Activated naive CD8-positive, alpha-beta T cell treated with anti-CD3 and anti-CD28 coated beads, Interleukin-2, amount 10 ng/mL, durations not matched to agents 7 days and 5 days (primary cell): ENCODE measurements at regions not wholly inside any gene's neighbourhood (a gene's known extent, or its start where the extent isn't known, plus 50 kb on each side); places are given as distances from the start of the nearest gene placed in this dataset.

Experiments
- ATAC-seq: fragments of 150-1000 bp; cut with Tn5 transposase; one replicate; pipeline ENCODE4 v1.10.0; 2021; ENCODE audit warnings: low read depth, moderate library complexity
- POLR2A ChIA-PET: fragments of 350-600 bp; sonication (Branson Sonifier 250); formaldehyde crosslinking; loops from one replicate; lab custom pipeline; 2021; ENCODE audit warnings: antibody characterized with exemption; lab: Charles Lee
- DNase-seq: peaks from one replicate; pipeline ENCODE4 v3.0.0; 2021
- H3K27ac Mint-ChIP-seq: one replicate; pipeline ENCODE4 v1.8.0; 2022; ENCODE audit warnings: mild to moderate bottlenecking, mixed read lengths
- H3K27me3 Mint-ChIP-seq: one replicate; pipeline ENCODE4 v1.8.0; 2022; ENCODE audit warnings: mild to moderate bottlenecking, moderate library complexity, mixed read lengths
- H3K36me3 Mint-ChIP-seq: one replicate; pipeline ENCODE4 v1.8.0; 2021; ENCODE audit warnings: mild to moderate bottlenecking, mixed read lengths
- H3K4me1 Mint-ChIP-seq: one replicate; pipeline ENCODE4 v1.8.0; 2021; ENCODE audit warnings: mixed read lengths
- H3K4me3 Mint-ChIP-seq: one replicate; pipeline ENCODE4 v1.8.0; 2022; ENCODE audit warnings: mild to moderate bottlenecking, moderate library complexity, mixed read lengths
- H3K9me3 Mint-ChIP-seq: one replicate; pipeline ENCODE4 v1.8.0; 2021; ENCODE audit warnings: mixed read lengths

DNA sequence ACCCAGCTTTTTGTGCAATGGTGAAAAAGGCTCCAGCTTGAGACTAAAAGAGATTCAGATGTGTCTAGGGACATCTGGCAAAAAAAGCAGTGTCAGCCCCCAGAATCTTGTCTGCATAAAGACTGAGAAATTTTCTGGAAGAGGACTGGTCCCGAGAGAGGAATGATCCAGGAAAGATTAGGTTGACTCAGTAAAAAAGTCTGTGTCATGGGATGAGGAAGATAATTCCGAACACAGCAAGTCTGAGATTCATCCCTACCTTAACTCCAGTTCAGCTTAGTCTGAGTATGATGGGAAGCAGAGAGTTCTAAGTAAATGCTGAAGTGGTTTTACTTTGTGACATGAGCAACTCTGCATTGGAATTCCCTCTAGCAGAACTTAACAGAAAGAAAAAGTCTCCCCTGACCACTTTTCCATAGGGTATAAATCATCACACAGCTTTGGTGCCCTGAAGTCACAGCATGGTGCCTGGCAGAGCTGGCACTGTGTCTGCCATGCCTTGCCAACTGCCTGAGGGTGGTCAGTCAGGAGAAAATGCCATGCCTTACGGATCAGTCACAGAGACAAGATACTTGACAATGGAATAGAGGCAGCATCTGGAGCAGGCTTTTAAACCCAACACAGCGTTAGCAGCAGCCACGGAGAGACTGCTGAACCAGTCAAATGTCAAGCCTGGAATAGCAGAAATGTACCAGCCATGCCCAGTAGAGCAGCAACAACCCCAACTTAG is 153.4 kb downstream of the ZC3H11B start:
- Mint-ChIP-seq H3K9me3 (no peaks in the 10 kb centered on the region), H3K36me3 (no peaks in the 10 kb centered on the region), H3K4me3 (no peak overlapping the region), H3K27ac (no peak overlapping the region), H3K27me3 (peaks cover 2% of the 10 kb centered on the region), H3K4me1 (no peaks in the 10 kb centered on the region)
- POLR2A ChIA-PET: no interaction called here
- no peak for DNase-seq
- no peak for ATAC-seq

DNA sequence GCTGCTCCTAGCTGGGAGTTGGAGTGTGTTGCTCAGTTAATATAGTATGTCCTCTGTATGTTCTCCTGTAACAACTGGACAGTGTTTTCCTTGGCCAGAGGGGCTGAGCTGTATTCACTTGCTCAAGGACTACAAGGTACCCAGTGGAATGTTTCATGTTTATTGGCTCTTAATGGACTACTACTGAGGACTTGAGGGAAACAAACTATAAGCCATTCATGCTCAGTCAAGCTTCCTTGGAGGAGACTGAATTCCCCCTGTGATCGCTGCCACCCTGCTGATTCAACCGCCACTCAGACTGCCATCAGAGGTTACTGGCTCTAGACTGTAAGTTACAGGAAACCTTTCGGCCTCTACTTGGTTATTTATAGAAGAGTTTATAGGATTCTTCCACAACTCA is 166.6 kb downstream of the ZC3H11B start:
- DNase-seq: no peak
- Mint-ChIP-seq H3K9me3 (no peaks in the 10 kb centered on the region), H3K27me3 (no peaks in the 10 kb centered on the region), H3K4me3 (no peak overlapping the region), H3K27ac (no peak overlapping the region), H3K4me1 (no peaks in the 10 kb centered on the region), H3K36me3 (no peaks in the 10 kb centered on the region)
- ATAC-seq: no peak
- POLR2A ChIA-PET: no interaction called here

DNA sequence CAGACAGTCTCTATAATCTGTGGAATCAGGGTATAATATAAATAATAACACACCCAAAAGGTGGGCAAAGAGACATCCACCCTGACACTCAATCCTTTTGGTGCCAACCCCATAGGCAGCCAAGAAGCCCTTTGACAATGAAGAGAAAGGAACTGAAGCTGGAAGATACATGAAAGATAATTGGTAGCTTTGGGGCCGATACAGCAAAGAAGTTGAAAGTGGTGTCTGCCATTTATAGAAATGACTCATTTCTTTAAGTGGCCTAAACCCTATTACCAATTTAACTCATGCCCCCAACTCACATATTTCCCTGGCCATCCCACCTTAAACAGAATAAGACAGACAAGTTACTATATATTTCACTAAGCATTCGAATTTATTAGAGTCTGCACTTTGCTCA is 167.0 kb downstream of the ZC3H11B start:
- DNase-seq: no peak
- Mint-ChIP-seq H3K4me1 (no peaks in the 10 kb centered on the region), H3K36me3 (no peaks in the 10 kb centered on the region), H3K9me3 (no peaks in the 10 kb centered on the region), H3K4me3 (no peak overlapping the region), H3K27ac (no peak overlapping the region), H3K27me3 (no peaks in the 10 kb centered on the region)
- ATAC-seq: no peak
- POLR2A ChIA-PET: no interaction called here

DNA sequence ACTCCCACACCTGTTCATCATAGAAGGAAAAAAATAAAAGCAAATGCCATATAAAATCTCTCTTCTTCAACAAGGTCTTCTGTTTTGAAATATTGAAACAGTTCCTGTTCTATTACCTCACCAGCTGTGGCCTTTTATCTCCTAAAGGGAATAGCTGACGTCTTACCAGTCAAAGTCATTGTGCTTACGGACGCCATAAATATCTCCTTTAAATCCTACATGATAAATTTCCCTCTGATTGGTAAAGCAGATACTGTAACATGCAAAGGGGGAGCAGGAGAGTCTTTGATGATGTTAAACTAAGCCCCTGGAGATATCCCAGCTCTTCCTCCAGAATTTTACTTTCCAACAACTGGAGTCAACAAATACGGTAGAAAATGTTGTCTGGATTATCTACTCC is 168.4 kb downstream of the ZC3H11B start:
- no peak for DNase-seq
- Mint-ChIP-seq H3K4me1 (no peaks in the 10 kb centered on the region), H3K9me3 (no peaks in the 10 kb centered on the region), H3K4me3 (no peak overlapping the region), H3K27me3 (no peaks in the 10 kb centered on the region), H3K36me3 (no peaks in the 10 kb centered on the region), H3K27ac (no peak overlapping the region)
- ATAC-seq: no peak
- POLR2A ChIA-PET: no interaction called here

DNA sequence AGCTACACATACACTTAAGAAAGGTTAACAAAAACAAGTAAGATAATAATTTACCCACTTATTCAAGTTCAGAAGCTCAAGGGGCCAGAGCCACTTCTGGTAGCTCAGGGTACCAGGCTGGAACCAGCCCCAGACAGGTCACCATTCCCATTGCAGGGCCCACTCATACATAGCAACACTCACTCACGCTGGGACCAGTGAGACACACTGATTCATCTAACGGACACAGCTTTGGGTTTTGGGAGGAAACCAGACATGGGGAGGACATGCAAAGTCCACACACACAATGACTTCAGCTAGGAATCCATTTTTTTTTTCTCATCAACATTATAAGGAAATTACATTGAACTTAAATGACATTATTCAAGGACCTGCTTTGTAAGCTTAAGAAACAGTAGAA is 169.1 kb downstream of the ZC3H11B start:
- Mint-ChIP-seq H3K9me3 (no peaks in the 10 kb centered on the region), H3K4me1 (no peaks in the 10 kb centered on the region), H3K36me3 (no peaks in the 10 kb centered on the region), H3K27me3 (no peaks in the 10 kb centered on the region), H3K27ac (no peak overlapping the region), H3K4me3 (no peak overlapping the region)
- POLR2A ChIA-PET: no interaction called here
- DNase-seq (no peak), ATAC-seq (no peak)

DNA sequence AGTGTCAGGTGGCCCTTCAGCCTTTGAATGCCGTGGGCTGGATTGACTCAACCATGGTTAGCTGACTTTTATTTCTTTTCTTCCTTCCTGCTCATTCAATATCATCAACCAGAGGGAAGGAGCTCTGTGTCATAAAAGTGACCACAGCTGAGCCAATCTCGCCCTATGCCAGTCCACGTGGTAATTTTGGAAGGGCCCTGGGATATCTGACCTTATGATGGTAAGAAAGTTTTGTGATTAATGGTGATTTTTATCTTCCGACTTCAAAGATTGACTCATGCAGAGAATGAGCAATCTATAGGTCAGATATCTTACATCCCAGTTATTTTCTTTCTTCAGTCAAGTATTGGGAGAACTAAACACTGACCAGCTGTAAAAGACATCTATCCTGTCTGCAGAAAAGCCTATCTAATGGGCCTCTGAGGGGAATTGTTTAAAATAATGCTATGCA is 170.3 kb downstream of the ZC3H11B start:
- H3K27me3 Mint-ChIP-seq: no peaks in the 10 kb centered on the region
- no peaks in the 10 kb centered on the region for H3K4me1 Mint-ChIP-seq
- no peak overlapping the region for H3K27ac Mint-ChIP-seq
- H3K4me3 Mint-ChIP-seq: no peak overlapping the region
- POLR2A ChIA-PET: no interaction called here
- ATAC-seq (no peak), DNase-seq (no peak)
- no peaks in the 10 kb centered on the region for H3K36me3 Mint-ChIP-seq
- H3K9me3 Mint-ChIP-seq: no peaks in the 10 kb centered on the region

DNA sequence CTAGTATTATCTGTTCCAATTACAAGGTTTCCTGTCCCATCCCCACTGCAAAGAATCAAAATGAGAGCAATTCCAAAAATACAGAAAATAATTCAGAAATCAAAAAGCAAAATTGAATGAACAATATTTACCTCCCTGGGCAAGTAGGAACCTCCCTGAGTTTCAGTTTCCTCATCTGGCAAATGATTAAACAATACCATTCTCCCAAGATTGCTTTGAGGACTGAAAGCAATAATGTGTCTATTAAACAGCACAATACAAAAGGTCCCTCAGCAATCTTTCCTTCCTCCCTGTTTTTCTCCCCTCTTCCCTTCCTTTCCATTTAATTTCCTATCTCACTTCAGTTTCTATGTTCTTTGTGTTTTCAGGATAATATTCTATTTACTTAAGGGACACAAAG is 171.0 kb downstream of the ZC3H11B start:
- H3K4me3 Mint-ChIP-seq: no peak overlapping the region
- no peak for DNase-seq
- ATAC-seq: no peak
- H3K36me3 Mint-ChIP-seq: no peaks in the 10 kb centered on the region
- H3K4me1 Mint-ChIP-seq: no peaks in the 10 kb centered on the region
- H3K27ac Mint-ChIP-seq: no peak overlapping the region
- POLR2A ChIA-PET: no interaction called here
- no peaks in the 10 kb centered on the region for H3K27me3 Mint-ChIP-seq
- no peaks in the 10 kb centered on the region for H3K9me3 Mint-ChIP-seq

DNA sequence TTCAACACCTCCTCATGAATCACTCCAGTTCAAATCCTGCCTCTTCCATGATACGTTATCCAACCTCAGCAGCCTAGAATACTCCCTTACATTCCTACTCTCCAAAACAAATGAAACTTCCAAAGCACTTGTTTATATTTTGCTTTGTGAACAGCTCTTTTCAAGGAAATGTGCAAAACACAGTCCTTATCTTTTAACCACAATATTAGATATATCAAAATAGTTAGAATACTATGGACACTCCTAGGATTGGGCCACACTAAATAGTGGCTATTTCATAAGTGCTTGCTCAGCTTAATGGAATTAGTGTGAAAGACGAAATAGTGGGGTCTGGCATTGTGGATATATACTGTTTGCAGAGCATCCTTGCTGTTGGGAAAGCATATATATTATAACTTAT is 173.5 kb downstream of the ZC3H11B start:
- no peaks in the 10 kb centered on the region for H3K4me1 Mint-ChIP-seq

DNA sequence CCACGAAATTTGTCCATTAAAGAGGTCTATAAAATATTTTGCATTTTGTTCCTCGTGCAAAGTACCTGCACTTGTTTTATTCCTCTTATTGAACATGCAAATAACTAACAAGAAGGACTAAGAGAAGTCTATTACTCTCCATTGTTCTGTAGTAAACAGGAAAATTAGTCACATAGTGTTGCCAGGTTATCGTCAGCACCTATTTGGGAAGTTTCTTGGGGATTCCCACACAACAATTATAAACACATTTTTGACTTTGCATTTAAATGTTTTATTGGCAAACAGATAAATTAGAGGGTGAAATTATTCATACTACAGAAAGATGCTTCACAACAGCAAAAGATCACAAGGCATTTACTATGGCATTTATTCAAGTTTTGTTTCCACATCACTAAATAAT is 174.5 kb downstream of the ZC3H11B start:
- no peaks in the 10 kb centered on the region for H3K4me1 Mint-ChIP-seq
- POLR2A ChIA-PET: no interaction called here
- DNase-seq: no peak
- H3K27ac Mint-ChIP-seq: no peak overlapping the region
- no peak overlapping the region for H3K4me3 Mint-ChIP-seq
- no peaks in the 10 kb centered on the region for H3K27me3 Mint-ChIP-seq
- no peak for ATAC-seq
- no peaks in the 10 kb centered on the region for H3K9me3 Mint-ChIP-seq
- H3K36me3 Mint-ChIP-seq: no peaks in the 10 kb centered on the region

More for the DNA sequence above, 173.5 kb downstream of the ZC3H11B start:
- Mint-ChIP-seq H3K36me3 (no peaks in the 10 kb centered on the region), H3K9me3 (no peaks in the 10 kb centered on the region), H3K27me3 (no peaks in the 10 kb centered on the region), H3K4me3 (no peak overlapping the region), H3K27ac (no peak overlapping the region)
- ATAC-seq (no peak), DNase-seq (no peak)
- POLR2A ChIA-PET: no interaction called here

DNA sequence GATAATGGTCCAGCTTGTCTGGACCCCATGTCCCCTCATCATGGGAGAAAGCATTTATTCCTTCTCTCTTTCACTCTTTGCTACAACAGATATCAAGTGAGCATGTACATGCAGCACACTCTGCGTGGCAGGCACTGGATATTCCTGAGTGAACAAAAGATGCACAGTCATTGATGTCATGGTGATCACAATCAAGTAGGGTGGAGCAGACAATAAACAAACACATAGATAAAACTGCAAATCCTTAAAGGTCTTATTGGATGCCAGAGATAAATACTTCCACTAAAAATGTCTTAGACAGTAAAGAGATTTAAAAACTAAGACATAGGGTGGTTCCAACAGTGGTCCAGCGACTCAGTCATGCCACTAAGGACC is 178.0 kb downstream of the ZC3H11B start:
- no peak for DNase-seq
- no peaks in the 10 kb centered on the region for H3K4me1 Mint-ChIP-seq
- H3K27ac Mint-ChIP-seq: no peak overlapping the region
- POLR2A ChIA-PET: no interaction called here
- H3K36me3 Mint-ChIP-seq: no peaks in the 10 kb centered on the region
- no peaks in the 10 kb centered on the region for H3K27me3 Mint-ChIP-seq
- ATAC-seq: no peak
- H3K4me3 Mint-ChIP-seq: no peak overlapping the region
- H3K9me3 Mint-ChIP-seq: no peaks in the 10 kb centered on the region

DNA sequence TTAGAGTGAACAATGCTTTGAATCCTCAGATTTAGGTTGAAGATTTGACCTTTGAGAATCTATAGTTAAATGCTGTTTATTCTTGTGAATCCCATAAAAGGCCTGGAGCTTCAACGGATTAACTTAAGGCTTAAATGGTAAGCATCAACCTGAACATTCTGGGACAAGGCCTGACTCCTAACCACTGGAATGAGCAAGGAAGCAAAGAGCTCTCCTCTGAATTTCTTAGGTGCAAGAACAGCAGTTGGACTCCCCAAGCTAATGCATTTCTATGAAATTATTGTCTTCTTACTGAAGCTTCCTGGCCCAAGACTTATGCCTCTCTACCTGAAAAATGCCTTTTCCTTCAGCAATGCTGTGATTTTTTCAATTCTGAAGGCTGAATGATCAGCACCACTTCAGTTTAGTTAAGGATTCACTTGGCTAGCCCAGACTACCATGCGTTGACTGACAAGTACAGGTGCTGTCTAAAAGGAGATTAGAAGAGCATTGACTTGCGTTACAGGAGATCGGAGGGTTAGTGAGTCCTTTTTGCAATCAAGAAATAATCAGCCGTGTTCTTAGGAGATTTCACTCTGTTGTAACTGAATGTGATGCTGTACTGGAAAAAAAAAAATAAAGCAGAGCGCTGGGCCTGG is 178.5 kb downstream of the ZC3H11B start:
- H3K4me3 Mint-ChIP-seq: no peak overlapping the region
- H3K27ac Mint-ChIP-seq: no peak overlapping the region
- H3K4me1 Mint-ChIP-seq: no peaks in the 10 kb centered on the region
- H3K36me3 Mint-ChIP-seq: no peaks in the 10 kb centered on the region
- DNase-seq: no peak
- POLR2A ChIA-PET: no interaction called here
- no peaks in the 10 kb centered on the region for H3K27me3 Mint-ChIP-seq
- H3K9me3 Mint-ChIP-seq: no peaks in the 10 kb centered on the region
- no peak for ATAC-seq

DNA sequence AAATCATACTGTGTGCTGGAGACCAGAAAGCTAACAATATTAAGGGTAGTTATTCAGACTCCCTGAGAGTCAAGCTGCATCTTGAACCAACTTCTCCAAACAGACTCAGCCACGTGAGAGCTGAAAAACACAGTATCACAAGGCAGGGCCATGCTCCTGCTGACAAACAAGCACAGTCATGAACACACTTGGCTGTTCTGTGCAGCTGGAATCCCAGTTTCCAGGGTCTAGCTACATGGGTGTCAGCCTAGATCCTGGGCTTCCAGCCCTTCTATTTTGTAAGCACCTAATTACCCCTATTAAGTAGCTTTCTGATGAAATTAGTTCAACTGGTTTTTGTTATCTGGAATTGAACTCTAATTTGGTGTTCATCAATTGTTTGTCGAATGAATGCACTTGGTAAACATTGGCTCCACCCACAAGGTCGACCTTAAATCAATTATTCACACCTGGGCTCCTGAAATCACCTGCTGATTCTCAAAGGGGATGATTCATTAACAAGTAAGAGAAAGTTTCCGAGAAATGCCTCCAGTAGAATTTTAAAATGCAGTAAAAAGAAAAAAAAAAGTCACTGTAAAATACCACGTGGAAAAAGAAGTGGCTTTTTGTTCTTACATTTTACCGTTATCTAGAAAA is 179.3 kb downstream of the ZC3H11B start:
- Mint-ChIP-seq H3K4me3 (no peak overlapping the region), H3K9me3 (no peaks in the 10 kb centered on the region), H3K27ac (no peak overlapping the region), H3K4me1 (no peaks in the 10 kb centered on the region), H3K27me3 (no peaks in the 10 kb centered on the region), H3K36me3 (no peaks in the 10 kb centered on the region)
- no peak for DNase-seq
- ATAC-seq: no peak
- POLR2A ChIA-PET: no interaction called here

DNA sequence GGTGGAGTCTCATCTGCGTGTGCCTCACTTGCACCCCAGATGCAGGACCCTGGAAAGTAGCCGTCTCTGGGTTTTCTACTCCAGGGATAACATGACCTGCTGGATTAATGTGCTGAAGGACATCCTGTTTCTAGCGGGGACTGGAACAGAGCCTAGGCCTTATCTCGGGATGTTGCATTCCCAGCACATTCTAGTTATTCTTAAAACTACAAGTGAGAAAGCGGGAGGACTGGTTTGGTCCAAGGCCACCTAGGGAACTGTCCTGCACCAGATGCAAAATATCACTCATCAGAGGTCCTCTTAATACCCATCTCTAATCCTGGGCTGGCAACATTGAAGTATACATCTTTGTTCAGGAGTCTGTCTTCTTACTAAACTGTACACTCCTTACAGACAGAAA is 179.9 kb downstream of the ZC3H11B start:
- H3K4me1 Mint-ChIP-seq: no peaks in the 10 kb centered on the region
- no peaks in the 10 kb centered on the region for H3K27me3 Mint-ChIP-seq
- ATAC-seq: no peak
- H3K9me3 Mint-ChIP-seq: no peaks in the 10 kb centered on the region
- no peak overlapping the region for H3K27ac Mint-ChIP-seq
- H3K36me3 Mint-ChIP-seq: no peaks in the 10 kb centered on the region
- POLR2A ChIA-PET: no interaction called here
- H3K4me3 Mint-ChIP-seq: no peak overlapping the region
- no peak for DNase-seq

DNA sequence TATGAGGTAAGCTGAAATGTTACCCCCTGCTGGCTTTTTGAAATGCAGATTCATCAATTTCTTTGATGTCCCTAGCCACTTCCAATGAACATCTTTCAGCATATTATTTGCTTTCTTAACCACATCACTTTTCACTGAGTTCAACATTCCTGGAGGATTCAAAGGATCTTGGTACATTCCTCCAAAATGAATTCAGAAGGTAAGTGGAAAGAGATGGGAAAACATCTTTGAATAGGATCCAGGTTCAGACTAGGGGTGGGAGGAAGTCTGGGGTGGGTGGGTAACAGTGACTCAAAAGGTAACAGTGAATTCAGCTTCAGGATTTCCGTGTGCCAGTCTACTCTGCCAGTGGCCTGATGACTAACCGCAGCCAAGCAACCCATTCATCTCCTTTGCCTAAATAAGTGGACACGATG is 180.7 kb downstream of the ZC3H11B start:
- DNase-seq: no peak
- Mint-ChIP-seq H3K9me3 (no peaks in the 10 kb centered on the region), H3K36me3 (no peaks in the 10 kb centered on the region), H3K4me1 (no peaks in the 10 kb centered on the region), H3K4me3 (no peak overlapping the region), H3K27me3 (no peaks in the 10 kb centered on the region), H3K27ac (no peak overlapping the region)
- ATAC-seq: no peak
- POLR2A ChIA-PET: no interaction called here
